Karpas-422 (cell line): ENCODE measurements at regions not wholly inside any gene's neighbourhood (a gene's known extent, or its start where the extent isn't known, plus 50 kb on each side); places are given as distances from the start of the nearest gene placed in this dataset.

Source experiments
- DNase-seq: peaks from one replicate; pipeline ENCODE4 v3.0.0-alpha.2; 2015
- H2AFZ ChIP-seq: fragments of 200-600 bp; sonication (generic); 2 replicates; pipeline ENCODE4 v1.6.1; 2014; ENCODE audit warnings: antibody characterized with exemption, low read length, mixed read lengths
- H3K27ac ChIP-seq: fragments of 200-600 bp; sonication (generic); 2 replicates; pipeline ENCODE4 v1.5.1; 2014; ENCODE audit warnings: mild to moderate bottlenecking, low read length, moderate library complexity
- H3K27me3 ChIP-seq: fragments of 200-600 bp; sonication (generic); 2 replicates; pipeline ENCODE4 v1.6.1; 2014; ENCODE audit warnings: low read length, mixed read lengths
- H3K36me3 ChIP-seq: fragments of 200-600 bp; sonication (generic); 2 replicates; pipeline ENCODE4 v1.6.1; 2014; ENCODE audit warnings: low read length, mixed read lengths; ENCODE audit not compliant: insufficient read depth
- H3K4me1 ChIP-seq: fragments of 200-600 bp; sonication (generic); 2 replicates; pipeline ENCODE4 v1.6.1; 2014; ENCODE audit warnings: mild to moderate bottlenecking, low read length, mixed read lengths
- H3K4me2 ChIP-seq: fragments of 200-600 bp; sonication (generic); 2 replicates; pipeline ENCODE4 v1.6.1; 2014; ENCODE audit warnings: low read length, low read depth, mild to moderate bottlenecking; ENCODE audit not compliant: poor library complexity, severe bottlenecking
- H3K4me3 ChIP-seq: fragments of 200-600 bp; sonication (generic); 2 replicates; pipeline ENCODE4 v1.5.1; 2014; ENCODE audit warnings: mild to moderate bottlenecking, antibody characterized with exemption, low read length, mixed read lengths
- H3K79me2 ChIP-seq: fragments of 200-600 bp; sonication (generic); 2 replicates; pipeline ENCODE4 v1.6.1; 2014; ENCODE audit warnings: mild to moderate bottlenecking, low read length, mixed read lengths
- H3K9ac ChIP-seq: fragments of 200-600 bp; sonication (generic); 2 replicates; pipeline ENCODE4 v1.6.0; 2014; ENCODE audit warnings: low read length
- H3K9me2 ChIP-seq: fragments of 200-600 bp; sonication (generic), shearing (Covaris generic); replicated peaks from 2 replicates; pipeline ENCODE4 v1.6.0; 2014; ENCODE audit warnings: mild to moderate bottlenecking, low read length, moderate library complexity; ENCODE audit not compliant: insufficient read depth
- H3K9me3 ChIP-seq: fragments of 300-700, 200-600 bp; sonication (generic); 2 replicates; pipeline ENCODE4 v1.6.1; 2014; ENCODE audit warnings: low read length, mixed read lengths
- H4K20me1 ChIP-seq: fragments of 200-600 bp; sonication (generic); 2 replicates; pipeline ENCODE4 v1.6.1; 2014; ENCODE audit warnings: mild to moderate bottlenecking, antibody characterized with exemption, low read length, low read depth; ENCODE audit not compliant: insufficient read depth

DNA sequence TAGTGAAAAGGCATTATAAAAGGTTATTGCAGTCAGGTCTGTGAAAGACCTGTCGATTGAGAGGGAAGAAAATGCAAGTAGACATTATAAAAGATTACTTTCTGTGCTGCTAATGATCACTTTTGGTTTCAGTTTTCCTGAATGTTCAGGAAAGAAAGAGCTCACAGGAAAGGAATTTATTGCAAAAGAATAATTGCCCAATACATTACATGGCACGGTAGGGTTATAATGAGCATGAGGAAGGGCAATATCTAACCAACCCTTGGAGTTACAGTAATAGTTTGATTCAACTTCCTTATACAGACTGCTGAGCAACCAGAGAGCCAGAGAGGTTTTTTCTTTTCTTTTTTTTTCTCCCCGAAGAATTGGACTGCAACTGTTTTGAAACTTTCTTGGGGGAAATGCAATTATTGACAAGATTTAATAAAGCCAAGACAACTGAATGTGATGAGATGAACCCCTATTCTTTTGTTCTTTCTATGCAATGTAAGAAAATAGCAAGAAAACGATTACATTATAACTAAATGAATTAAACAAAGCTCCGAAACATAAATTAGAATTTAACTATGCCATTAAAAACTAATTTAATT, 247.0 kb downstream of the C4orf33 start:
- Histone ChIP-seq H3K4me3 (peak overlapping the region; percentile 3; the same call in 1 of the 2 replicates), H3K27me3 (no peaks in the 10 kb centered on the region), H3K36me3 (no peaks in the 10 kb centered on the region), H3K4me2 (peak overlapping the region; percentile 46), H3K9me3 (no peaks in the 10 kb centered on the region), H2AFZ (peak overlapping the region; percentile 17; the same call in 1 of the 2 replicates), H3K27ac (no peak overlapping the region), H4K20me1 (no peaks in the 10 kb centered on the region), H3K9me2 (no peaks in the 10 kb centered on the region), H3K79me2 (no peaks in the 10 kb centered on the region), H3K4me1 (peaks cover 31% of the 10 kb centered on the region), H3K9ac (no peak overlapping the region)
- DNase-seq, result no peak

DNA sequence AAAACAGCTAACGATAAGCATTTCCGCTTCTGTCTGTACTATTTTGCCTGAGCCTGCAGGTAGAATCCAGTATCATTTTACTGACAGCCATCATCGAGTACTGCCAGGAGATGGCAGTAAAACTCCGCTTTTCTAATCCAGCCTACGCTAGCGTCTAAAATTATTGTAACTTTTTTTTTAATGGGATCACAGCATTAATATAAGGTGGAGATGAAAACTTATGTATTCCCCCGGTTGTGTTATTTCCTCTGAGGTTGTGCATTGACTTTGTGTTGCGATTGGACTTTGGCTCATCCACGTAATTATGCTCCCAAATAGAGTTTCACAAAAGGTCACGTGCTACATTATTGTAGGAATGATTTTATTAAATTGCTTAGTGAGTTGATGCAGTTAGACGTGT, 248.1 kb downstream of the C4orf33 start:
- Histone ChIP-seq H3K9me3 (no peaks in the 10 kb centered on the region), H3K4me1 (peaks cover 31% of the 10 kb centered on the region), H3K36me3 (no peaks in the 10 kb centered on the region), H3K4me2 (peak overlapping the region; percentile 46), H3K27me3 (no peaks in the 10 kb centered on the region), H4K20me1 (no peaks in the 10 kb centered on the region), H3K27ac (no peak overlapping the region), H3K9me2 (no peaks in the 10 kb centered on the region), H3K9ac (no peak overlapping the region), H3K4me3 (no peak overlapping the region), H3K79me2 (no peaks in the 10 kb centered on the region), H2AFZ (no peak overlapping the region)
- DNase-seq, result peak; percentile 90

DNA sequence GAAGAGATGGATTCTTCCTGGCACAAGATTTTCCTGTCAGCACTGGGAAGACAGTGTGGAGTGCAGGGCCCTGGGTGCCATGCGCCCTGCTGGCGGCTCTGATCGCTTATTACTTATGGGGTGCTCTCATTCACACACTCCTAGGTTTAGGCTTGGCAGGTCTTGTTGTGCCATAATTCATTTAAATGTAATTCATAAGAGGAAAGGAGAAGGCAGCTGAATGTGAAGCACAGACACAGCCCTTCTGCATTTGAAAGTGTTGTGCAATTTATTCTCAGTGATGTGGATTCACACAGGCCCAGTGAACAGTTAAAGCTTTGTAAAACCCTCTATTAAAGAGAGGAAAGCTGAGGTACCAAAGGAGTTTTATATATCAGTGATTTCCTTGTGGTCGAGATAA, 249.7 kb downstream of the C4orf33 start:
- Histone ChIP-seq H3K79me2 (no peaks in the 10 kb centered on the region), H3K4me1 (peaks cover 34% of the 10 kb centered on the region), H3K4me3 (no peak overlapping the region), H3K4me2 (no peak overlapping the region), H3K9me3 (no peaks in the 10 kb centered on the region), H3K9me2 (no peaks in the 10 kb centered on the region), H2AFZ (no peak overlapping the region), H4K20me1 (no peaks in the 10 kb centered on the region), H3K9ac (no peak overlapping the region), H3K36me3 (no peaks in the 10 kb centered on the region), H3K27me3 (no peaks in the 10 kb centered on the region), H3K27ac (no peak overlapping the region)
- DNase-seq, result no peak

DNA sequence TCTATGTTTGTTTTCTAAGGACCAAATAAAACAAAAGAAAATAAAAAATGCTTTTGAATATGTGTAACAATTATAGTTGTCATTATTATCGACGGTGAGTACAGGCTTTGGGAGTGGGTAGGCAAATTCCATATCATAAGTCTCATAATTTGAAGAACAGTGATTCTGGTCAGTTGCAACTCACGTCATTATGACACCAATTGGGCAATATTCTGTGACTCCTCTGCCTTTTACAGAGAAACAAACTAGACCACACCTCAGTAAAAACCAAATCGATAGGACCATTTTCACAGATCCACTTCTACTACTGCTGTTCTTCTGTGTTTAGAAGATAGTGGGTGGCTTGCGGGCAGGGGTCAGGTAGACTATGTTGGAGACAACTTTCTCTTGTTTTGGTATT, 250.1 kb downstream of the C4orf33 start:
- Histone ChIP-seq H3K4me3 (no peak overlapping the region), H3K9me2 (no peaks in the 10 kb centered on the region), H3K9me3 (no peaks in the 10 kb centered on the region), H3K79me2 (no peaks in the 10 kb centered on the region), H3K36me3 (no peaks in the 10 kb centered on the region), H2AFZ (no peak overlapping the region), H3K27me3 (no peaks in the 10 kb centered on the region), H3K4me2 (no peak overlapping the region), H3K9ac (no peak overlapping the region), H3K27ac (no peak overlapping the region), H4K20me1 (no peaks in the 10 kb centered on the region), H3K4me1 (peaks cover 34% of the 10 kb centered on the region)
- no peak for DNase-seq

DNA sequence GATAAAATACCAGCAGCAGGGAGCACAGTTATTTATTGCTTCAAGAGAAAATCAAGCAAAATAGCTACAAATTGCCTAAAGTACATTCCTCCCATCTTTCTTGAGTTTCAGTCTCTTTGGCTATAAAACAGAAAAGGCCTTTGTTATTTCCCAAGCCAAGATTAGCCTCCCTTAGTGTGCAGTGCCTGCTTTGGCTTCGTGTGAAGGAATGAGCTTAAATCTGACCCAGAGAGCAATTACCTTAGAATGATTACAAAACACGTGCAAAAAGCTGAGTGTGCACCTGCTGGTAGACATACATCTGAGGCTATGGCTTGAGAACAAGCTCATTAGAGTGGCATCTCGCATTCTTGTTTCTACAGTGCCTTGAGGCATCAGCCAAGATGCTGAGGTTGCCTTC, 250.8 kb downstream of the C4orf33 start:
- no peak overlapping the region for H2AFZ ChIP-seq
- no peak for DNase-seq
- no peak overlapping the region for H3K4me3 ChIP-seq
- no peak overlapping the region for H3K27ac ChIP-seq
- H3K9ac ChIP-seq, result no peak overlapping the region
- H3K9me3 ChIP-seq, result no peaks in the 10 kb centered on the region
- no peaks in the 10 kb centered on the region for H3K9me2 ChIP-seq
- no peaks in the 10 kb centered on the region for H3K27me3 ChIP-seq
- H3K36me3 ChIP-seq, result no peaks in the 10 kb centered on the region
- no peak overlapping the region for H3K4me2 ChIP-seq
- peaks cover 34% of the 10 kb centered on the region for H3K4me1 ChIP-seq
- H4K20me1 ChIP-seq, result no peaks in the 10 kb centered on the region
- H3K79me2 ChIP-seq, result no peaks in the 10 kb centered on the region

DNA sequence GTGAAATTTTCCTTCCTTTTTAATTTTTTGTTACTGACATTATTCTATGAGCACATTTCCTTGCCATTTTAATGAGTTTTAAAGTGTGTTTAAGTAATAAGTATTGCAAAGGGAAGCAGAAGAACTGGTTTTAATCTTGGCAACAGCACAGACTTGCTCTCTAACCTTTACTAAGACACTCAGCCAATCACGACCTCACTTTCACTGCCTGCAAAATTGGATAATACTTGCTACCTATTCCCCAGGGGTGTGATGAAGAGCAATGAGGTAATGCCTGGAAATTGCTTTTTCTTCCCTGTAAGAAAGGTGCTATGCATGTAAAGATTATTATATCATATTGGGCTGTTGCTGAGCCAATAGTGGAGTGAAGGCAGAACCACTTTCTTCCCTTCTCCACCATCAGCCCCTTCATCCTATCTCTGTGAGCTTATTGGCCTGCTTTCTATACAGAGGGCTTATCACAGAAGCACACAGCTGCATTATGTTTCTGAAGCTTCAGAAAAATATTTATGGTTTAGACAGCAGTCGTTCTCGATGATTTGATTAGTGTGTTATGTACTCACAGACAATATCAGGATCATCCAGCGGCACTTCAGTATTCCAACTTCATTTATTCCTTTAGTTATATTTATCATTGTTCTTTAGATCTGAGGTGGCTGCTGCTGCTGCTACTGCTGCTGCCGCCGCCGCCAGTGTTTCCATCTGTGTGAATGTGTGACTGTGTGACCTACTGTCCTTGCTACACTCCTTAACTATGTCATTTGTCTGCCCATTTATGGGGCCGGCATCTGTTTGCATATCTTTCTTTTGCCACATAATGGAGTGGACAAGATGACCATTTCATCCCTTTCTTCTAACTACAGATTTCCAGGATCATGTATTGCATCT, 255.1 kb downstream of the C4orf33 start:
- H3K36me3 ChIP-seq, result no peaks in the 10 kb centered on the region
- H3K9me3 ChIP-seq, result no peaks in the 10 kb centered on the region
- no peaks in the 10 kb centered on the region for H4K20me1 ChIP-seq
- no peak overlapping the region for H3K9ac ChIP-seq
- H3K9me2 ChIP-seq, result no peaks in the 10 kb centered on the region
- H3K4me3 ChIP-seq, result no peak overlapping the region
- H3K4me1 ChIP-seq, result peaks cover 16% of the 10 kb centered on the region
- no peak for DNase-seq
- no peak overlapping the region for H3K27ac ChIP-seq
- no peak overlapping the region for H2AFZ ChIP-seq
- no peaks in the 10 kb centered on the region for H3K79me2 ChIP-seq
- H3K27me3 ChIP-seq, result 0 out of 2 replicates have a peak, but pooled peaks cover 3% of the 10 kb centered on the region
- H3K4me2 ChIP-seq, result no peak overlapping the region

DNA sequence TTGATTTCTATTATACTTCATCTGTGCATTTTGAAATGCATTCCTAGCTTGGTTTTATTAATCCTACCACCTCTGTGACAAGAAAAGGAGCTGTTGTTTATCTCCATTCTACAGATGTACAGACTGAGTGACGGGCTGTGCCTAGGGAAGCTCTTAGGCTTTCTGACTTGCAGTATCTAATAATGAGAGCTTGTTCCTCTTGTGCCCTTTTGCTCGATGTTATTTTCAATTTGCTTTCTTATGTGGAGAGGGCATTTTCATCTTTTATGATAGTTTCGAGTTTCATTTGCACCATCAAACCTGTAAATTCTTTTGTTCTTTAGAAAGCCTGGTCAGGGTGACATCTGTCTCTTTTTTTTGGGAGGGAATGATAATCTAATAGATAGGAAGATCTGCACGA, 256.5 kb downstream of the C4orf33 start:
- no peak overlapping the region for H3K9ac ChIP-seq
- no peaks in the 10 kb centered on the region for H3K79me2 ChIP-seq
- H3K4me3 ChIP-seq, result no peak overlapping the region
- no peaks in the 10 kb centered on the region for H3K9me2 ChIP-seq
- peaks cover 10% of the 10 kb centered on the region for H3K4me1 ChIP-seq
- no peaks in the 10 kb centered on the region for H3K9me3 ChIP-seq
- 0 out of 2 replicates have a peak, but pooled peaks cover 3% of the 10 kb centered on the region for H3K27me3 ChIP-seq
- no peaks in the 10 kb centered on the region for H4K20me1 ChIP-seq
- DNase-seq, result no peak
- no peak overlapping the region for H3K4me2 ChIP-seq
- H2AFZ ChIP-seq, result no peak overlapping the region
- H3K36me3 ChIP-seq, result no peaks in the 10 kb centered on the region
- H3K27ac ChIP-seq, result no peak overlapping the region

DNA sequence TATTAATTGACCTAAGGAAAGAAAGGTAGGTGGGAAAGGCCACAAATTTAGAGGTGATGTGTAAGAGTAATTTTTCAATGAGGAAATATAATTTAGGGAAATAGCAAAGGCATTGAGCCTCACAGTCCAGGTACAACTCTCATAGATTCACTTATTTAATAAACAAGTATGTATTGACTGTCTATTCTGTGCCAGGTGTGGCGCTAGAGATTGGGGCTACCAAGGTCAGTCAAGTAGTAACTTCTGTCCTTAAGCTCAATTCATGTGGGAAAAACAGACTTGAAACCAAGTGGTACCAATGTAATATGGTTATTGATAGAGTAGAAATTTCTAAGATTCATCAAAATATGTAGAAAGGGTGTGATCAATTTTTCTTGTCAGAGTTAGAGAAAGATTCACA, 257.5 kb downstream of the C4orf33 start:
- Histone ChIP-seq H3K9me3 (no peaks in the 10 kb centered on the region), H3K36me3 (no peaks in the 10 kb centered on the region), H3K9ac (no peak overlapping the region), H2AFZ (peak overlapping the region; percentile 12; the same call in 1 of the 2 replicates), H3K27me3 (0 out of 2 replicates have a peak, but pooled peaks cover 3% of the 10 kb centered on the region), H3K4me1 (peaks cover 9% of the 10 kb centered on the region; the same call in 1 of the 2 replicates), H4K20me1 (no peaks in the 10 kb centered on the region), H3K9me2 (no peaks in the 10 kb centered on the region), H3K27ac (no peak overlapping the region), H3K4me2 (peak overlapping the region; percentile 38), H3K4me3 (0 out of 2 replicates have a peak overlapping the region, but pooled peaks have one; percentile 0), H3K79me2 (no peaks in the 10 kb centered on the region)
- peak; percentile 54 for DNase-seq
